Nucleus accumbens (tissue), 56 donors: ENCODE measurements at regions not wholly inside any gene's neighbourhood (a gene's known extent, or its start where the extent isn't known, plus 50 kb on each side); places are given as distances from the start of the nearest gene placed in this dataset.
"Not testable (repeated sequence)": the region's sequence is repeated elsewhere in the genome, so short reads cannot be mapped to it uniquely, and the experiment has no call there.

Source experiments
- DNase-seq, 56 donors: peaks; one replicate each; lab custom pipeline; 2025; lab: John Stamatoyannopoulos, UW

DNA sequence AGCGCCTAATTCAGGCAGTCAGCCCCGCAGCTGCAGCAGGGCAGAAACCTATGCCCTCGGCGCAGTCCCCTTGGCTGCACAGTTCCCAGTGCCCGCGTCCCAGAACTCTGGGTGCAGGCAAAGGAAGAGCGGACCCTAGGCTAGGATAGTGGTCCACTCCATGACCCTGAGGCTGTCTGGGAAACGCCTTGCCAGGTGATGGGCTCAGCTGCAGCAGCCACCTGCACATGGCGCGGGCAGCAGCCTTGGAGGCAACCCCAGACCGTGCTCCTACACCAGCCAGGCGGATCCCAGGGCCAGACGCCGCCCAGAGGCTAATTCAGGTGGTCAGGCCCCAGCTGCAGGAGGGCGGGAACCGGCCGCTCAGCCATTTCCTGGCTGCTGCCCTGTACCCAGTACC lies 83.0 kb downstream of the POTEC start:
- not testable (repeated sequence) for DNase-seq

DNA sequence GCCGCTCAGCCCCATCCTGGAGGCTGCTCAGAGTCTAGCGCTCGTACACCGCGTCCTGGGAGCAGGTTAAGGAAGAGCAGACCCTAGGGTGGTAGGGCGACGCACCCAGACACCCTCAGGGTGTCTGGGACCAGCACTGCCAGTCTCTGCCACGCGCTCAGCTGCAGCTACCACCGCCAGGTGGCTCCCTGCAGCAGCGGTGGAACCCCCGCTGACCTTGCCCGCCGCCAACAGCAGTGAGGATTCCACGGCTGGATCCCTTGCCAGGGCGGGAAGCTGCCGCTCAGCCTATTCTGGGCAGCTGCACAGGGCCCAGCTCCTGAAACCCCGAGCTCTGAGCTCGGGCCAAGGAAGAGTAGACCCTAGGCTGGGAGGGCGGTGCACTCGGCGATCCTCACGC lies 83.6 kb downstream of the POTEC start:
- DNase-seq, result not testable (repeated sequence)

DNA sequence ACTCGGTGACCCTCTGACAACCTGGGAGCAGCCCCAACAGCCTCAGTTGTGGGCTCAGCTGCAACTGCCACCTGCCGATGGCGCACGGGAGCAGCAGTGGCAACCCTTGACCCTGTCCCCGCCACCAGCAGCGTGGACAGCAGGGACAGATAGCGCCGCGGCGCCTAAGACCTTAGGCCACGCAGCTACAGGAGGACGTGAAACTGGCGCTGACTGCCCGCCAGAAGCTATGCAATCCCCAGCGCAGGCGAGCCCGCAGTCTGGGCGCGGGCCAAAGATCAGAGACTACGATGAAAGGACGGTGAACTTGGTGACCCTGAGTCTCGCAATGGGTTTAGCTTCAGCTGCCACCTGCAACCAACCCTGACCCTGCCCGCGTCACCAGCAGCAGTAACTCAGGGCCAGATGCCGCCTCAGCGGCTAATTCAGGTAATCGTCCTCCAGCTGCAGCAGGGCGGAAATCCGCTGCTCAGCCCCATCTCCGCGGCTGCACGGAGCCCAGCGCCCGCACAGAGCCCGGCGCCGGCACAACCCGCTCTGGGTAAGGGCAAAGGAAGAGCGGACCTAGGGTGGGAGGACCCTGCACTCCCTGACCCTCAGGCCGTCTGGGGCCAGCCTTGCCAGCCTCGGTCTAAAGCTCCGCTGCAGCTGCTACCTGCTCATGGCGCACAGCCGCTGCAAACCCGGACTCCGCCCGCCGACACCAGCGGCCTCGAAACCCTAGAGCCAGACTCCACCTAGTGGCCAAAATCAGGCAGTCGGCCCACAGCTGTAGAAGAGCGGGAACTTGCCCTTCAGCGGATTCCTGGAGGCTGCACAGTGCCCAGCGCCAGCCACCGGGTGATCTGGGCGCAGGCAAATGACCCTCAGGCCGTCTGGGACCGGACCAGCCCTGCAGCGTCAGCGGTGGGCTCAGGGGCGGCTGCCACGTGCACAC lies 85.1 kb downstream of the POTEC start:
- peak in 23 of 56 donors; percentile 2 to 70 (median 15) for DNase-seq

DNA sequence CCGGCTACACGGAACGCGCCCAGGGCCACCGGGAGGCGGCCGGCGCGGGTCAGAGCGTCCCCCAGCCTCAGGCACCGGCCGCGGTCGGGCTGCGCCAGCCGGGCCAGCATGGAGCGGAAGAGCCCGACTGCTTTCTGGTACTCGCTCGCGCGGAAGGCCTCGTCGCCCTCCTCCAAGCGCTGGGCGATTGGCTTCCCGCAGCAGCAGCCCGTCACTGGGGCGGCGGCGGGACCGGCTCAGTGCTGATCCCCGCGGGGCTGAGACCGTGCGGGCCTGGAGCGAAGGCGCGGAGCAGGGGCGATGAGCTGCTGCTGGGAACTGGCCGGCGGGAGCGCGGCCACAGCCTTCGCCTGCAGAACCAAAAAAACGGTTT lies 92.8 kb downstream of the POTEC start:
- DNase-seq, result peak in 14 of 56 donors; percentile 0 to 28 (median 14)

DNA sequence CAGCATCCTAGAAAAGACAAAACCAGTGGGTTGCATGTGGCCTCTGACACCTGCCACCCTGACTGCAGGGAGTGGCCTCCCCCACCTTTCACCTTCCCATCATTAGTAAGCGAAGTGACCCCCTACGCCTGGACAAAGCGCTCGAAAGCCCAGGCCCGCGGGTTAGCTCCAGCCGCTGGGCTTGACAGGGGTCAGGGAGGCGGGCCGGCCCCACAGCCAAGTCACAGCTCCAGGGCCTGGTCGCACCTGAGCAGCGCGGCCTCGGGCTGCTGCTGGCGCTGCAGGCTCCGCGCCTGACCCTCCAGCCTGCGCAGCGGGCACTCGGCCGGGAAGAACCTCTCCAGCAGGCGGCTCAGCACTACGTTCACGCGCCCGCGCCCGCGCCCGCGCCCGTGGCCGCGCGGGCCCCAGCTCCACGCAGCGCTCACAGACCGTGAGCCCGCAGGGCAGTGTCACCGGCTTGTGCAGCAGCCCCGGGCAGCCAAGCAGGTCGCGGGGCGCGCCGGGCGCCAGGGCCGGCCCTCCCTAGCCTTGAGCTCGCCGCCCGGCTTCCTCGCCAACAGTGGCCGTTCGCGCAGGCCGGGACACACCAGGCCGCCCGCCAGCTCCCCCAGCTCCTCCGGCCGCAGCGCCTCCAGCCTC lies 93.3 kb downstream of the POTEC start:
- peak in 19 of 56 donors; percentile 1 to 37 (median 18) for DNase-seq

DNA sequence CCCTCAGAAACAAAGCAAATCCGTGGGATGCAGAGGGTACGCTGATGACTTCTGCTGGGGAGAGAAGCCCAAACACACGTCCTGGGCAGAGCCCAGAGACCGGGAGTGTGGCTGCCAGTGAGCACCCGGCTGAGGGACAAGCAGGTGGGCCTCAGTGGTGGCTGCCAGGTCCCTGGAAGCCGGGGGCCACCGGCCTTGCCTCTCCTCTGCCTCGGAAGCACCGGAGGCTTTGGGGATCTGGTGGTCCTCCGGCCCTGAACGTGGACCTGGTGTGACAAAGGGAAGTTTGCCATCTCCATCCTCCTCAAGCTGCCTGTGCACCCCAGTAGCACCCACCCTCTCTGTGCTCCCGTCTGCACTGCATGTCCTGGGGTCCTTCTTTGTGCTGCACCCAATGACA lies 94.3 kb downstream of the POTEC start:
- DNase-seq, result not testable (repeated sequence)

DNA sequence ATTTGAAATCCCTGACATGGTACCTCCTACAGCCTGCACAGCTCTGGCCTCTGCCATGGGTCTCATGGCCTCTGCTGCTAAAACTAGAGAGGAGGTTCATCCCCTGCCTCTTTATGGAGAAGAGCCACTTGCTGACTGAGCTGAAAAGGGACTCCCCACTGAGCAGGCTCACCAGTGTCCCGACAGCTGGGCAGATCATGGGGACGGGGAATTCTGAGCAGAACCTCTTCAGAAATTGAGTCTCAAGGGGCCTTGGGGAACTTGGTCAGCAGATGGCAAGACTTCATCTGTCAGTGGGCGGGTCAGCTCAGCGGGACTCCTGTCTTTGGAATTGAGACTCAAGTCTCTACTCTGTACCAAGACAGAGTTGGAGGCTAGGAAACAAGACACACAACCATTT lies 95.7 kb downstream of the POTEC start:
- not testable (repeated sequence) for DNase-seq

DNA sequence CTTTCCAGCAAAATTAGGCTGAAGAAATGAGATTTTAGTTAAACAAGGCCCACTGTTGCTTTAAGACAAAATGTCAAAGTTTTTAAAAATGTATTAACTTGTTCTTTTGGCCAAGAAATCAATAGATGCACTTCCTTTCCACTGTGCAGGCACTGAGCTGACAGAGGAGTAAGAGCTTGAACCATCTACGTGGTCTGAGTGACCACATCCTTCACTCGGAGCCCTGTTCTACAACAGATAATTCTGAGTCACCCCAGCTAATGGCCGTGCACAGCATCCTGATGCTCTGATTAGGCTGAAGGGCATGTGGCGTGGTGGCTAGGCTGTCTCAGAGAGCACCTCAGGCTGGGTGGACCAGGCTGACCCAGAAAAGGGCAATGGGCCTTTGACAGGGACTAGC lies 107.9 kb downstream of the POTEC start:
- DNase-seq, result not testable (repeated sequence)

DNA sequence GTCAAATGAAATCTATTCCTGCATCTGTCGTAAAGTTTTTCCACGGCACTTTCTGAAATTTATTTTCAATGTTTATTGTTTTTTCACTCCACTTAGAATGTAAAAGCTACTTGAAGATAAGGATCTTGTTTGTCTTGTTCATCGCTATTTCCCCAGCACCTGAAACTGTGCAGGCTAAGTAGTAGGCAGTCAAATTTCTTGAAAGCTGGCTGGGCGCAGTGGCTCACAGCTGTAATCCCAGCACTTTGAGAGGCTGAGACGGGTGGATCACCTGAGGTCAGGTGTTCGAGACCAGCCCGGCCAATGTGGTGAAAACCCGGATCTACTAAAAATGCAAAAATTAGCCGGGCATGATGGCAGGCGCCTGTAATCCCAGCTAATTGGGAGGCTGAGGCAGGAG lies 111.0 kb downstream of the POTEC start:
- DNase-seq, result not testable (repeated sequence)

DNA sequence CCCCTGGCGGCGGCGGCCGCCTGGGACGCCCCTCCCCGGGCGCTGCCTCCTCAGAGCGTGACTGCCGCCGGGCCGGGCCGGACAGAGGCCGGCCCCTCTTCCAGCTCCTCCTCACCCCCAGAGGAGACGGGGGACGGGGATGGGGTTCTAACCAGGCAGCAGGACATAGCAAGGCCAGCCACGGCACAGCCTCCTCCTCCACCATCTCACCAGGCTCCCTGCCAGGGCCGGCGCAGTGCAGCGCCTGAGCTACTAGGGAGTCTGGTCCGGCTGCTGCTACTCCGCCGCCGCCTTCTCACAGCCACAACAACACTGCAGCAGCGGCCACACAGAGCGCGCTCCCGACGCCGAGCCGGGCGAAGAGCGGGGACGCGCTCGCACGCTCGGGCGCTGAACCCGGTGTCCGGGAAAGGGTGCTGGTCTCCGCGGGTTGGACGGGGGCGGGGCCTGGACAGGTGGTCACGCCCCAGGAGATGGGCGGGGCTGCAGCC lies 112.3 kb downstream of the POTEC start:
- DNase-seq, result peak in 36 of 56 donors; percentile 2 to 69 (median 30)

DNA sequence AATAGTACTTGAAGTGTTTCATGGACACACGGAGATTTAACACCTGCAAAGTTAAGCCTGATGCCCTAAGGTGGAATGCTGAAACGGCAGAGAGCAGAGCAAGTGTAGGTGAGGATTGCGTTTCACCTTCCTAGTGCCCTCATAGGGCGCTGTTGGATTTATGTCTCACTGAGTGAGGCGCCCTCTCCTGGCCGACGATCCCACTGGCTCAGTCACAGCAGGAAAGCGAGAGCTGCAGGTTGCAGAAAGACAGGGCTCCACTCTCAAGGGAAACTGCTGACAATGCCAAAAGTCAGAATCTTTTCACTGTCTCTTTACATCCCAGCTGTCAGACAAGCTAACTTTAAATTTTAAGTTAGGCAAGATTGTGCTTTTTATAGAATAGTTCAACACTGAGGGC lies 127.6 kb downstream of the POTEC start:
- peak in 13 of 56 donors; percentile 1 to 41 (median 9) for DNase-seq

DNA sequence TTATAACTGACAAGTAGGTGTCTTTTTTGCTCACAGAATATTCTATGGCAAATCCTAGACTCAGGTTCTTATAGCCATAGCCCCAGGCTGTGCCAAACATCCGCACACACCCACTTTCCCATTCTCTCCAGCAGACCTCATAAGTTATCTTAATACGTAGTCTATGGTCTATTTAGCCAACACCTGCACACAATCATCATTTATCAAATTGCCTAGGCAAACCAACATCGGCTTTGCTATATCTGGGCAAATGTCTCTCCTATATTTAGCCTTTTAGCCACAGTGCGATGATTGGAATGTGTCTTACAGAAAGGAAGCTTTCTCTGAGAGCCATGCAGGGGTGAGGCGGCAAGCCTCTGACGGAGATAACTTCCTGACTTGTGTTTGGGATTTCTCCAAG lies 128.0 kb downstream of the POTEC start:
- not testable (repeated sequence) for DNase-seq

DNA sequence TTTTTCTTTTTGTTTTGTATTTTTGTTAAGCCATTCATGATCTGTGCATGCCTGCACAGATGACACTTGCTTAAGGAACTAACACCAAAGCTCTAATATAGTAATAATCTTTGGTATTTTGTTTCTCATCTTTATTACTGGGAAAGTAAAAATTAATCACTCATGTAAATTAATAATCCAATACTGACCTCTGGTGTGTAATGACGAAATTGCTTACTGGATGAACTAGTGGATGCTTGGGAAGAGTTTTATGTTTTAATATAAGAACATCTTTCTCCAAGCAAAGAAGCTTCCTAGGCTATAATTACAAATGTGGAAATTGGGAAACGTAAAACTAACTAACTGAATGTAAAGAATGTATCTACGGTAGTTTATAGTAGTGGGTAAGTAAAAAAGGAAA lies 147.9 kb downstream of the POTEC start:
- not testable (repeated sequence) for DNase-seq

DNA sequence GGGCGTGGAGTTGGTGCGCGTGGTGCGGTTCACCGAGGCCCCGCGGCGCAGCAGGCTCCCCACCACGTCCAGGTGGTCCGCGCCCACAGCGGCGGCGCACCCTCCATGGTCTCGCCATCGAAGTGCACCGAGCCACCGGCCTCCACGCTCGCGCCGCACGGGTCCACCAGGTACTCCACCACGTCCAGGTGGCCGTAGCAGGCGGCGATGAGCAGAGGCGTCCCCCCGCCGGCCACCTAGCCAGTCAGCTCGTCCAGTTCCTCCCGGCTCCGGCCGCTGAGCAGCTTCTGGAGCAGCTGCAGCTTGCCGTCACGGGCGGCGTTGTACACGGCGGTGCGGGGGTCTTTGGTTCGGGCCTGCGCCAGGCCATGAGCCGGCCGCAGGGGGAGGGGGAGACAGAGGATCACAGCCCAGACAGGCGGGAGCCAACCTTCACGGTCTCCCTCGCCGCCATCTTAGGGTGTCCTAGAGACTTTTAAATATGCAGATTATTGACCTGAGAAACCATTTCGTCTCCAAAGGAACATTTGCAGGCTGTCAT lies 149.8 kb downstream of the POTEC start:
- not testable (repeated sequence) for DNase-seq

DNA sequence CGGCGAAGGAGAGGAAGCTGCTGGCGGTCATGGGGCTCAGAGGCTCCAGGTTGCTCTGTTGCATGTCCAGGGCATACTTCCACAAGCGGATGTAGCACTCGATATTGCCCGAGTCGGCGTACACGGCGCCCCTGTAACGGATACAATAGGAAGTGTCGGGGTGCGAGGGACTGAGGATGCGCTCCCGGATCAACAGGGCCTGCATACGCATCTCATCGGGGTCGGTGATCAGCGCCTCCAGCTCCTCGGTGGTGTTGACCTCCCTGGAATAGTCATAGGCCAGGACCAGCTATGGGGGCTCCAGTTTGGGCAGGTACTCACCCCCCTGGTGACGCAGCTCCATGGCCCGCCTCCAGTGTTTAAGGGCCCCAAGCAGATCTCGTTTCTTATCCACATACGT lies 150.8 kb downstream of the POTEC start:
- not testable (repeated sequence) for DNase-seq

DNA sequence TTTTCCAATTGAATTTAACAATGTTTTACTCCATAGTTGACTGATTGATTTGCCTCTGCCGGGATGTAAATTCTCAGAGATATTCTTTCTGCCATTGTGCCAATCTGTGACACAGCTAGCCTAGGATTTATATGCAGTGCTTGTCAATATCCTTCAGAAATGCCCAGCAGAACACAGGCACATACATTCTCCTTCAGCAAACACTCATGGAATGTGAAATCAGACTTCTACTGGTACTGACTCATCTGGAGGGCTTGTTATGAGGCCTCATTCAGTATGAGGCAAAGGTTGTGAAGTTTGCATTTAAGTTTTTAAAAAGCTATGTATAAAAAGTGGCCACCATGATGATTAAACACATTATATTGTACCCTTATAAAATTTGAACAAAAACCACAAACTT lies 158.4 kb downstream of the POTEC start:
- DNase-seq, result not testable (repeated sequence)

DNA sequence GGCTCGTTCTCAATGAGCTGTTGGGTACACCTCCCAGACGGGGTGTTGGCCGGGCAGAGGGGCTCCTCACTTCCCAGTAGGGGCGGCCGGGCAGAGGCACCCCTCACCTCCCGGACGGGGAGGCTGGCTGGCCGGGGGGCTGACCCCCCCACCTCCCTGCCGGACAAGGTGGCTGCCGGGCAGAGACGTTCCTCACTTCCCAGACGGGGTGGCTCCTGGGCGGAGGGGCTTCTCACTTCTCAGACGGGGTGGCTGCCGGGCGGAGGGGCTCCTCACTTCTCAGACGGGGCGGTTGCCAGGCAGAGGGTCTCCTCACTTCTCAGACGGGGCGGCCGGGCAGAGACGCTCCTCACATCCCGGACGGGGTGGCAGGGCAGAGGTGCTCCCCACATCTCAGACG lies 160.7 kb downstream of the POTEC start:
- DNase-seq, result not testable (repeated sequence)

DNA sequence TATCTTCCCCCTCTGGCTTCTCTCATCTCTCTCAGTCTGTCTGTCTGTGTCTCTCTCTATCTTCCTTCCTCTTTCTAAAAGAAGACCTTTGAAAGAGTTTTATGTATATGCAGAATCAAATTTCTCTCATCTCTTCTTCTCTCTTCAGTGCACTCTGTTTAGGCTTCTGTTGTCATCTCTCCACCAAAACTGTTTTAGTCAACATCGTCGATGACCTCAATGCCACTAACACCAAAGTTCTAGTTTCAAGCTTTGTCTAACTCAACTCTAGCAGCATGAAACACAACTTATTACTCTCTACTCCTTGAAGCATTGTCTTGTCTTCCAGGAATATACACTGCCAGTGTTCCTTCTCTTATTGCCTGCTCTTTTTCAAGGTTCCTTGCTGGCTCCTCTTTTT lies 163.9 kb downstream of the POTEC start:
- not testable (repeated sequence) for DNase-seq

DNA sequence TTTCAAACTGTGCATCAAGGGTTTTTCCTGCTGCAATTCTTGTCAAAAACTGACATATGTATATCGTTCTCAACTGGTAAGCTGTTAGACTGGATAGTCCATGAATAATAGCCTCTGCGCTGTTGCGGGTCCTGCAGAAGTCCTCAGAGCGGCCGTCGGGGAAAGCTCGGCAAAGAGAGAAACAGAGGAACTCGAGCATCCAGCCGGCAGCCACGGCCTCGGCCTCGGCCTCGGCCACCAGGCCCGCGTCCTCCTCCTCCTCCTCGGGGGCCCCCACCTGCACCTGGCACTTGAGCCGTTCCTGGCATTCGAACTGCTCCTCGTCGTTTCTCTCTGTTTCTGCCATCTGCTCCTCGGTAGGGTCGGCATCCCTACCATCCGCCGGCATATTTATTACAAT lies 165.0 kb downstream of the POTEC start:
- not testable (repeated sequence) for DNase-seq

DNA sequence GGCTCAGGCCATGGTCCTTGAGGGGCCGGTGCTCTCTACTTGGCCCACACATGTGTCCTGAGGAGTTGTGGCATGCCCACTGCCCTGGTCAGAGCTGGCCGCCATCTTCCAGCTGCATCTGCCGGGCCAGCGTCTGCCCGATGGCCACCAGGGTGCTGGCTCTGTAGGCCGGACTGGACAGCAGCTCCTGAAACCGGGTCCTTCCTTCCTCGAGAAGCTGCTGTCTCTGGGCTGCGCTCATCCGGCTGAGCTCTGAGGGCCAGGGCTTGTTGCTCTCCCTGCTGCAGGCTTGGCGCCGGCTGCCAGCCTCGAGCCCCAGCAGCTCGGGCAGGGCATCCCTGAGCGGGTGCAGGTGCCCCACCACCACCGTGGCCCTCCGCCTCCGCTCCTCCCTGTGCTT lies 182.1 kb downstream of the POTEC start:
- DNase-seq, result not testable (repeated sequence)
